ENCODE measurements at regions not wholly inside any gene's neighbourhood (a gene's known extent, or its start where the extent isn't known, plus 50 kb on each side); places are given as distances from the start of the nearest gene placed in this dataset.

- no TSS peak for BruUV-seq (replicated peaks)
- Mint-ChIP-seq H3K4me1 (ENCODE audit: low read depth, unreplicated experiment) (no peaks in the 10 kb centered on the region), H3K36me3 (ENCODE audit: insufficient read depth, unreplicated experiment) (no peaks in the 10 kb centered on the region), H3K27ac (ENCODE audit: unreplicated experiment) (no peak overlapping the region), H3K9me3 (ENCODE audit: low read depth, unreplicated experiment) (no peaks in the 10 kb centered on the region), H3K4me3 (ENCODE audit: low read depth, unreplicated experiment) (no peak overlapping the region), H3K27me3 (ENCODE audit: unreplicated experiment) (no peaks in the 10 kb centered on the region)
- CTCF ChIA-PET, result no interaction called here
- no peak for TF ChIP-seq CTCF (IDR thresholded peaks at IDR 0.05; ENCODE audit: unreplicated experiment)
- DNase-seq, result no peak
- intact Hi-C loops (cut with micrococcal nuclease; ENCODE audit: unreplicated experiment), result no loop called here
Measured at GRCh38 chr2:222769446-222769845, 91.4 kb upstream of the ACSL3 start.

- Mint-ChIP-seq H3K4me3 (ENCODE audit: low read depth, unreplicated experiment) (no peak overlapping the region), H3K27me3 (ENCODE audit: unreplicated experiment) (no peaks in the 10 kb centered on the region), H3K4me1 (ENCODE audit: low read depth, unreplicated experiment) (no peaks in the 10 kb centered on the region), H3K27ac (ENCODE audit: unreplicated experiment) (no peak overlapping the region), H3K36me3 (ENCODE audit: insufficient read depth, unreplicated experiment) (no peaks in the 10 kb centered on the region), H3K9me3 (ENCODE audit: low read depth, unreplicated experiment) (no peaks in the 10 kb centered on the region)
- DNase-seq, result no peak
- CTCF ChIA-PET, result no interaction called here
- TF ChIP-seq CTCF (IDR thresholded peaks at IDR 0.05; ENCODE audit: unreplicated experiment), result no peak
- intact Hi-C loops (cut with micrococcal nuclease; ENCODE audit: unreplicated experiment), result no loop called here
- BruUV-seq (replicated peaks), result no TSS peak
Measured at GRCh38 chr2:222769941-222770340, 90.9 kb upstream of the ACSL3 start.

DNA sequence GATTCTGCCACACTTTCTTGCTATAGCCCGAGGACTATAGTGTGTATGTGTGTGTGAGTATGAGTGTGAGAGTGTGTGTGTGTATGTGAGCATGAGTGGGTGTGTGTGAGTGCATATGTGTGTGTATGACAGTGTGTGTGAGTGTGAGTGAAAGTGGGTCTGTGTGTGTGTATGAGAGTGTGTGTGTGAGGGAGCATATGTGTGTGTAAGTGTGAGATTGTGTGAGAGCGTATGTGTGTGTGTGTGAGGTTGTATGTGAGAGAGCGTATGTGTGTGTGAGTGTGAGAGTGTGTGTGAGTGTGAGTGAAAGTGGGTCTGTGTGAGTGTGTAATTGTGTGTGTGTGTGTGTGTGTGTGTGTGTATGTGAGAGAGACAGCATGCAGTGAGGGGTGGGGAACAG is 89.0 kb upstream of the ACSL3 start:
- no peak for DNase-seq
- BruUV-seq (replicated peaks), result no TSS peak
- Mint-ChIP-seq H3K27ac (ENCODE audit: unreplicated experiment) (no peak overlapping the region), H3K4me1 (ENCODE audit: low read depth, unreplicated experiment) (no peaks in the 10 kb centered on the region), H3K9me3 (ENCODE audit: low read depth, unreplicated experiment) (no peaks in the 10 kb centered on the region), H3K27me3 (ENCODE audit: unreplicated experiment) (no peaks in the 10 kb centered on the region), H3K4me3 (ENCODE audit: low read depth, unreplicated experiment) (no peak overlapping the region), H3K36me3 (ENCODE audit: insufficient read depth, unreplicated experiment) (no peaks in the 10 kb centered on the region)
- CTCF ChIA-PET, result no interaction called here
- TF ChIP-seq CTCF (IDR thresholded peaks at IDR 0.05; ENCODE audit: unreplicated experiment), result no peak
- intact Hi-C loops (cut with micrococcal nuclease; ENCODE audit: unreplicated experiment), result no loop called here

GRCh38 chr2:222774941-222775340 is 85.9 kb upstream of the ACSL3 start:
- BruUV-seq (replicated peaks), result no TSS peak
- TF ChIP-seq CTCF (IDR thresholded peaks at IDR 0.05; ENCODE audit: unreplicated experiment), result no peak
- Mint-ChIP-seq H3K9me3 (ENCODE audit: low read depth, unreplicated experiment) (no peaks in the 10 kb centered on the region), H3K4me3 (ENCODE audit: low read depth, unreplicated experiment) (no peak overlapping the region), H3K4me1 (ENCODE audit: low read depth, unreplicated experiment) (no peaks in the 10 kb centered on the region), H3K36me3 (ENCODE audit: insufficient read depth, unreplicated experiment) (no peaks in the 10 kb centered on the region), H3K27ac (ENCODE audit: unreplicated experiment) (no peak overlapping the region), H3K27me3 (ENCODE audit: unreplicated experiment) (no peaks in the 10 kb centered on the region)
- intact Hi-C loops (cut with micrococcal nuclease; ENCODE audit: unreplicated experiment), result no loop called here
- DNase-seq, result no peak
- CTCF ChIA-PET, result no interaction called here

GRCh38 chr2:222776792-222777191 is 84.0 kb upstream of the ACSL3 start:
- no peaks in the 10 kb centered on the region for H3K4me1 Mint-ChIP-seq (ENCODE audit: low read depth, unreplicated experiment)
- no peaks in the 10 kb centered on the region for H3K9me3 Mint-ChIP-seq (ENCODE audit: low read depth, unreplicated experiment)
- no peaks in the 10 kb centered on the region for H3K27me3 Mint-ChIP-seq (ENCODE audit: unreplicated experiment)
- no peaks in the 10 kb centered on the region for H3K36me3 Mint-ChIP-seq (ENCODE audit: insufficient read depth, unreplicated experiment)
- DNase-seq, result no peak
- H3K27ac Mint-ChIP-seq (ENCODE audit: unreplicated experiment), result no peak overlapping the region
- BruUV-seq (replicated peaks), result no TSS peak
- TF ChIP-seq CTCF (IDR thresholded peaks at IDR 0.05; ENCODE audit: unreplicated experiment), result no peak
- intact Hi-C loops (cut with micrococcal nuclease; ENCODE audit: unreplicated experiment), result no loop called here
- CTCF ChIA-PET, result no interaction called here
- no peak overlapping the region for H3K4me3 Mint-ChIP-seq (ENCODE audit: low read depth, unreplicated experiment)
